ENCODE measurements at regions not wholly inside any gene's neighbourhood (a gene's known extent, or its start where the extent isn't known, plus 50 kb on each side); places are given as distances from the start of the nearest gene placed in this dataset.

DNA sequence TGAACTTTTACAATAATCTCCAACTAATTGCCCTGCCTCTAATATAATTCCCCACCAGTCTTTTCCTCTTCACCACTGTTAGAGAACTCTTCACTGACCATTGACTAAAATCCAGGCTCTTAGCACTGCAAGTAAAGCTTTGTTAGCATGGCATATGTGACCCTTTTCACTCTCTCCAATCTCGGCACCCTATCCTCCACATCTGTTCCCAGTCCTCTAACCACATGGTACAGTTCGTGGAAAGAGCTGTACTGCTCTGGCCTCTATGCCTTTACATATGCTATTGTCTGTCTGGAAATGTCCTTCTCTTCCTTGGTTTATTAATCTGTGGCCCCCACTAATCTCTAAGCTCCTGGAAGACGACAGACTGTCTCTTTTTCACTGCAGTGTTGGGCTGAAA lies 63.0 kb upstream of the EIF2S2 start:
- H2AK5ac ChIP-seq (ENCODE audit: insufficient read length, low read length): no peak overlapping the region
- H2BK12ac ChIP-seq (ENCODE audit: insufficient read length, low read depth, low read length): no peak overlapping the region
- TF ChIP-seq, protein P1, sequence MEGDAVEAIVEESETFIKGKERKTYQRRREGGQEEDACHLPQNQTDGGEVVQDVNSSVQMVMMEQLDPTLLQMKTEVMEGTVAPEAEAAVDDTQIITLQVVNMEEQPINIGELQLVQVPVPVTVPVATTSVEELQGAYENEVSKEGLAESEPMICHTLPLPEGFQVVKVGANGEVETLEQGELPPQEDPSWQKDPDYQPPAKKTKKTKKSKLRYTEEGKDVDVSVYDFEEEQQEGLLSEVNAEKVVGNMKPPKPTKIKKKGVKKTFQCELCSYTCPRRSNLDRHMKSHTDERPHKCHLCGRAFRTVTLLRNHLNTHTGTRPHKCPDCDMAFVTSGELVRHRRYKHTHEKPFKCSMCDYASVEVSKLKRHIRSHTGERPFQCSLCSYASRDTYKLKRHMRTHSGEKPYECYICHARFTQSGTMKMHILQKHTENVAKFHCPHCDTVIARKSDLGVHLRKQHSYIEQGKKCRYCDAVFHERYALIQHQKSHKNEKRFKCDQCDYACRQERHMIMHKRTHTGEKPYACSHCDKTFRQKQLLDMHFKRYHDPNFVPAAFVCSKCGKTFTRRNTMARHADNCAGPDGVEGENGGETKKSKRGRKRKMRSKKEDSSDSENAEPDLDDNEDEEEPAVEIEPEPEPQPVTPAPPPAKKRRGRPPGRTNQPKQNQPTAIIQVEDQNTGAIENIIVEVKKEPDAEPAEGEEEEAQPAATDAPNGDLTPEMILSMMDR (conservative IDR thresholded peaks at IDR 0.05): no peak
- H3K4me2 ChIP-seq (ENCODE audit: insufficient read depth, insufficient read length, low read length): no peak overlapping the region
- no peak overlapping the region for H4K8ac ChIP-seq (replicated peaks; ENCODE audit: insufficient read length, low read depth, low read length)
- Mint-ChIP-seq H3K9me3 (no peaks in the 10 kb centered on the region), H3K4me1 (no peaks in the 10 kb centered on the region), H3K27ac (no peak overlapping the region), H3K27me3 (ENCODE audit: low read depth) (no peaks in the 10 kb centered on the region), H3K4me3 (no peak overlapping the region), H3K36me3 (ENCODE audit: insufficient read depth in 1 of 3, low read depth in 3 of 3) (no peaks in the 10 kb centered on the region)
- H2BK5ac ChIP-seq (ENCODE audit: insufficient read length, low read length): no peak overlapping the region
- no peaks in the 10 kb centered on the region for H3K9me3 ChIP-seq (ENCODE audit: control insufficient read depth, low read depth, low read length)
- no peak overlapping the region for H3K14ac ChIP-seq (ENCODE audit: insufficient read depth, low read length)
- no peak overlapping the region for H3K27ac ChIP-seq (ENCODE audit: insufficient read length, low read depth, low read length)
- H2AFZ ChIP-seq (ENCODE audit: low read length): no peak overlapping the region
- no peaks in the 10 kb centered on the region for H3K27me3 ChIP-seq (ENCODE audit: insufficient read depth, low read length)
- H3K4ac ChIP-seq (ENCODE audit: low read depth, low read length): no peak overlapping the region
- H4K20me1 ChIP-seq (ENCODE audit: control insufficient read depth, insufficient read depth, insufficient read length): no peaks in the 10 kb centered on the region
- H4K91ac ChIP-seq (ENCODE audit: insufficient read length, low read depth, low read length): no peak overlapping the region
- no peaks in the 10 kb centered on the region for H3K4me1 ChIP-seq (ENCODE audit: insufficient read depth, low read length)
- no peaks in the 10 kb centered on the region for H3K79me1 ChIP-seq (ENCODE audit: insufficient read depth, low read depth, low read length, poor library complexity, severe bottlenecking)
- H2BK15ac ChIP-seq (ENCODE audit: low read depth, low read length): no peak overlapping the region
- H3K18ac ChIP-seq (ENCODE audit: insufficient read length, low read depth, low read length): no peak overlapping the region
- no peaks in the 10 kb centered on the region for H3K79me2 ChIP-seq (ENCODE audit: insufficient read depth, low read length)
- no peak overlapping the region for H3K9ac ChIP-seq (ENCODE audit: extremely low read depth, insufficient read length, low read length)
- no peaks in the 10 kb centered on the region for H3K23me2 ChIP-seq (ENCODE audit: insufficient read length, low read depth, low read length, poor library complexity, severe bottlenecking)
- H2BK20ac ChIP-seq (ENCODE audit: low read depth, low read length, poor library complexity, severe bottlenecking): no peak overlapping the region
- DNase-seq: no peak
- no peak overlapping the region for H3T11ph ChIP-seq (ENCODE audit: low read length)
- WGBS (ENCODE audit: extremely low coverage, insufficient read length, low lambda C conversion rate): no CpG with 5 or more reads among the region's 3 CpGs
- no peak overlapping the region for H3K23ac ChIP-seq (ENCODE audit: insufficient read length, low read depth, low read length)
- H2BK120ac ChIP-seq (ENCODE audit: low read depth, low read length, poor library complexity, severe bottlenecking): no peak overlapping the region
- H4K5ac ChIP-seq (ENCODE audit: insufficient read length, low read depth, low read length): no peak overlapping the region
- H3K56ac ChIP-seq (ENCODE audit: insufficient read length, low read depth, low read length): no peak overlapping the region

All from H9 (cell line).